GM12891 (cell line): ENCODE measurements at regions not wholly inside any gene's neighbourhood (a gene's known extent, or its start where the extent isn't known, plus 50 kb on each side); places are given as distances from the start of the nearest gene placed in this dataset.

Experiments
- DNase-seq: peaks from one replicate; pipeline ENCODE4 v3.0.0; 2011; ENCODE audit warnings: low spot score; ENCODE audit not compliant: insufficient read length
- FAIRE-seq: peaks from 2 replicates; lab custom pipeline; 2011; peaks lifted over from hg19 to GRCh38; lab: Jason Lieb, UNC
- PAX5 ChIP-seq: IDR thresholded peaks from 2 replicates; pipeline ENCODE4 v1.6.1; 2011; ENCODE audit warnings: low read length, moderate library complexity, mild to moderate bottlenecking; ENCODE audit not compliant: insufficient read depth, severe bottlenecking
- POLR2A ChIP-seq: IDR thresholded peaks from 2 replicates; pipeline ENCODE4 v1.6.1; 2011; ENCODE audit warnings: low read depth, low read length, control low read depth
- POLR2AphosphoS5 ChIP-seq: IDR thresholded peaks from 2 replicates; pipeline ENCODE4 v1.6.1; 2011; ENCODE audit warnings: low read depth, low read length, control low read depth
- POU2F2 ChIP-seq: IDR thresholded peaks from 2 replicates; pipeline ENCODE4 v1.6.1; 2011; ENCODE audit warnings: low read depth, mild to moderate bottlenecking, control low read depth, low read length, moderate library complexity
- SPI1 ChIP-seq: IDR thresholded peaks from 2 replicates; pipeline ENCODE4 v1.6.1; 2011; ENCODE audit warnings: low read depth, low read length, control low read depth
- TAF1 ChIP-seq: IDR thresholded peaks from 2 replicates; pipeline ENCODE4 v1.6.1; 2011; ENCODE audit warnings: low read depth, low read length, control low read depth

- DNase-seq (no peak), FAIRE-seq (no peak)
- TF ChIP-seq POU2F2 = no peak
- no peak for TF ChIP-seq POLR2AphosphoS5
- TF ChIP-seq TAF1 = no peak
Measured at GRCh38 chr6:15032015-15032414, 213.9 kb upstream of the JARID2 start.

DNA sequence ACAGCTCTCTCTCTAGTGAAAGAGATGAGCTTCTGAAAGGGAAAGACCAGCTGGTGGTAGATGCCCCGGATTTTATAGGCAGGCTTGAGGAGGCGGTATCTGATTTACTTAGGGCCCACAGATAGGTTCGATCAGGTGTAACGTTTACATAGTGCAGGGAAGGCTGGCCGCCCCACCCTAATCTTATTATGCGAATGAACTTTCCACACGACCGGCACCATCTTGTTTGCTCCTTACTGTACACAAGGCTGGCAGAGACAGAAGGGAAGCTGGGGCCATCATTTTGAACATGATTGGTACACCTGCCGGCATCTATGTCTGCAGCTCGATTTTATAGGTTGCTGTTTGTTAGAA is 212.0 kb upstream of the JARID2 start:
- FAIRE-seq (no peak), DNase-seq (no peak)
- TF ChIP-seq POU2F2 (no peak), PAX5 (no peak), SPI1 (no peak), POLR2A (no peak), TAF1 (no peak), POLR2AphosphoS5 (no peak)

DNA sequence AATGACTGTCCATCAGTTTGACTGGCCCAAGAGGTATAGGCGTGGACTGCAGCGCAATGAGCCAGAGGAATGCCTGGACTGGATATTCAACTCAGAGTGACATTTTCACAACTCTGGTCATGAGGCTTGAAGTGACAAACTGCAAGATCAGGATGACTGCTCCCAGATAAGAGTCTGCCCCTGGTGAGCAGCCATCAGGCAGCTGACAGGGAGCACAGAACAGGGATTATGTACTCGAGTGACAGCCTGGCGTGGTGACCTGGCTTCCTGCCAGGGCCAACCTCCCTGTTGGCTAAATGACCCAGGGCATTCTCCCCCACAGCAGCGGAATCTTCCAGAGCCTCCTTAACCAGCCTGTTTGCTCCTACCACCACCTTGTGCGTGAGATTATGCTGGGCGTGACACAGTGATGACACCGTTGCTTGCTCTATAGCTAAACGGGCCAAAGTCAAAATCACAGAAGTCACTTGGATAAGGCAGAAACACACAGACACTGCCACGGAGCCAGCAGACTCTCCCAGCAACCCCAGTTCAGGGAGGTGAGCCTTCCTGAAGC is 209.1 kb upstream of the JARID2 start:
- DNase-seq (no peak), FAIRE-seq (no peak)
- TF ChIP-seq POLR2AphosphoS5 (no peak), TAF1 (no peak), POLR2A (no peak), SPI1 (no peak), PAX5 (no peak), POU2F2 (no peak)

DNA sequence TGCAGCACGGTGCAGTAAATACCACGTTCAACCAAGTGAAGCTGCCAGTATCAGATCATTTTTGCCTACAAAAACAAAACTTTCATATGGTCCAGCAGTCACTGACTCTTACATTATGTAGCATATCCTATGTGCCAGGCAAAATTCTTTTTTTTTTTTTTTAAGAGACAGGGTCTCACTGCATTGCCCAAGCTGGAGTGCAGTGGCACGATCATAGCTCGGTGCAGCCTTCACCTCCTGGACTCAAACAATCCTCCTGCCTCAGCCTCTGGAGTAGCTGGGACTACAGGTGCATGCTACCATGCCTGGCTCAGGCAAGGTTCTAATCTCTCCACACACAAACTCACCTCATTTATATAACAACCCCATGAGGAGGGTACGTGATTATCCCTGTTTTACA is 208.6 kb upstream of the JARID2 start:
- no peak for TF ChIP-seq POLR2A
- TF ChIP-seq SPI1 = no peak
- TF ChIP-seq TAF1 = no peak
- no peak for TF ChIP-seq PAX5
- TF ChIP-seq POLR2AphosphoS5 = no peak
- TF ChIP-seq POU2F2 = no peak
- DNase-seq = no peak
- FAIRE-seq = no peak

GRCh38 chr6:15038013-15038791 is 207.7 kb upstream of the JARID2 start:
- TF ChIP-seq POLR2A (no peak), SPI1 (no peak), POLR2AphosphoS5 (no peak), TAF1 (no peak), POU2F2 (no peak), PAX5 (no peak)
- FAIRE-seq (no peak), DNase-seq (no peak)

DNA sequence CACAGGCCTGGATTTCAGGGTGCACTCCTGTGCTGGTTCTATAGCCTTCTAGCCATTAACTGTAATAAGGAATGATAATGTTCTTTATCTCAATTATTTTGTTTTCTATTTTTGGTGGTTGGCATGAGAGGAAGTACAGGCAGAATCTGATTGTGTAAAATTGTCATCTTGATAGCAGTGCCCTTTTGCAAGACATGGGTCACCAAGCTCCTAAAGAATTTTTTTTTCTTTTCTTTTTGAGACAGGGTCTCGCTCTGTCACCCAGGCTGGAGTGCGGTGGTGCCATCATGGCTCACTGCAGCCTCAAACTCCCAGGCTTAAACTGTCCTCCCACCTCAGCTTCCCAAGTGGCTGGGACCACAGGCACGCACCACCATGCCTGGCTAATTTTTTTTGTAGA is 206.7 kb upstream of the JARID2 start:
- TF ChIP-seq PAX5 = no peak
- no peak for TF ChIP-seq TAF1
- TF ChIP-seq POU2F2 = no peak
- no peak for TF ChIP-seq SPI1
- no peak for TF ChIP-seq POLR2A
- TF ChIP-seq POLR2AphosphoS5 = no peak
- DNase-seq (no peak), FAIRE-seq (no peak)

GRCh38 chr6:15042938-15043337 is 202.9 kb upstream of the JARID2 start:
- DNase-seq (no peak), FAIRE-seq (no peak)
- no peak for TF ChIP-seq SPI1
- TF ChIP-seq TAF1 = no peak
- no peak for TF ChIP-seq POU2F2
- TF ChIP-seq POLR2A = no peak
- no peak for TF ChIP-seq POLR2AphosphoS5
- no peak for TF ChIP-seq PAX5

- TF ChIP-seq TAF1 (no peak), POLR2AphosphoS5 (no peak), SPI1 (no peak), PAX5 (no peak), POU2F2 (no peak), POLR2A (no peak)
- FAIRE-seq (no peak), DNase-seq (no peak)
Measured at GRCh38 chr6:15044146-15044882, 201.6 kb upstream of the JARID2 start.

GRCh38 chr6:15044948-15045347 is 200.9 kb upstream of the JARID2 start:
- no peak for FAIRE-seq

GRCh38 chr6:15046751-15047150 is 199.1 kb upstream of the JARID2 start:
- TF ChIP-seq POU2F2 (no peak), SPI1 (no peak), PAX5 (no peak)
- DNase-seq (no peak), FAIRE-seq (no peak)

More at GRCh38 chr6:15044948-15045347, 200.9 kb upstream of the JARID2 start:
- TF ChIP-seq SPI1 = no peak
- TF ChIP-seq PAX5 = no peak
- no peak for TF ChIP-seq POLR2AphosphoS5
- TF ChIP-seq POLR2A = no peak
- no peak for TF ChIP-seq POU2F2
- no peak for TF ChIP-seq TAF1
- DNase-seq = no peak
